GM12878 (cell line): ENCODE measurements at regions not wholly inside any gene's neighbourhood (a gene's known extent, or its start where the extent isn't known, plus 50 kb on each side); places are given as distances from the start of the nearest gene placed in this dataset.

Experiments
- ATAC-seq: fragments of 200-7000 bp; cut with Tn5 transposase; 3 replicates; pipeline ENCODE4 v1.9.1; 2020; ENCODE audit warnings: mild to moderate bottlenecking, moderate library complexity
- BruUV-seq: library from RNA; stranded (reverse); fragments of 400-500 nt; replicated peaks from 2 replicates; lab custom pipeline; 2021; lab: Mats Ljungman, UMichigan
- CTCF ChIA-PET: fragments of 300-600 bp; sonication (Branson Sonifier 250); formaldehyde crosslinking; extraction: SDS; loops from one replicate; lab custom pipeline; 2021; ENCODE audit warnings: inconsistent platforms; lab: Yijun Ruan, JAX
- POLR2A ChIA-PET: fragments of 350-600 bp; formaldehyde crosslinking; extraction: SDS; loops from one replicate; lab custom pipeline; 2021; ENCODE audit warnings: inconsistent platforms; lab: Charles Lee
- RAD21 ChIA-PET: fragments of 300-600 bp; sonication (Branson Sonifier 250); formaldehyde crosslinking; loops from one replicate; lab custom pipeline; 2023; ENCODE audit warnings: antibody characterized with exemption; ENCODE audit not compliant: unreplicated experiment; lab: Charles Lee
- SMC1A ChIA-PET: fragments of 300-600 bp; sonication (Branson Sonifier 250); formaldehyde crosslinking; loops from one replicate; lab custom pipeline; 2023; ENCODE audit not compliant: unreplicated experiment, uncharacterized antibody; lab: Charles Lee
- DNase-seq: peaks from one replicate; pipeline ENCODE4 v3.0.0-alpha.2; 2011; ENCODE audit warnings: low read depth, low spot score
- FAIRE-seq: peaks from 3 replicates; lab custom pipeline; 2011; peaks lifted over from hg19 to GRCh38; lab: Jason Lieb, UNC
- H2AFZ ChIP-seq: 2 replicates; pipeline ENCODE4 v1.6.0; 2011; ENCODE audit warnings: low read depth, low read length, control low read depth; ENCODE audit not compliant: control insufficient read depth
- H3K27ac ChIP-seq: 2 replicates; pipeline ENCODE4 v1.5.1; 2011; ENCODE audit warnings: control low read depth; ENCODE audit not compliant: control insufficient read depth, insufficient read depth
- H3K27me3 ChIP-seq, 2 experiments: replicated peaks in 1 of 2; 2 replicates each; pipeline versions ENCODE4 v1.6.0 to v1.6.1; 2011; ENCODE audit warnings: low read length in 1 of 2; ENCODE audit not compliant: control insufficient read depth in 2 of 2, insufficient read depth in 2 of 2
- H3K36me3 ChIP-seq, 2 experiments: 2 replicates each; pipeline ENCODE4 v1.5.1; 2011; ENCODE audit warnings: low read length in 1 of 2; ENCODE audit not compliant: control insufficient read depth in 2 of 2, insufficient read depth in 2 of 2
- H3K4me1 ChIP-seq: 2 replicates; pipeline ENCODE4 v1.6.1; 2011; ENCODE audit warnings: mild to moderate bottlenecking, low read length, moderate library complexity, mixed read lengths; ENCODE audit not compliant: control insufficient read depth, insufficient read depth
- H3K4me2 ChIP-seq: 2 replicates; pipeline ENCODE4 v1.6.0; 2011; ENCODE audit warnings: control low read depth; ENCODE audit not compliant: control insufficient read depth, insufficient read depth
- H3K4me3 ChIP-seq: fragments of 200-600 bp; sonication (generic); 2 replicates; pipeline ENCODE4 v1.5.1; 2016
- H3K79me2 ChIP-seq: 2 replicates; pipeline ENCODE4 v1.6.0; 2011; ENCODE audit warnings: low read length; ENCODE audit not compliant: control insufficient read depth, insufficient read depth
- H3K9ac ChIP-seq: 2 replicates; pipeline ENCODE4 v1.8.0; 2011; ENCODE audit warnings: low read length, control low read depth, mixed read lengths; ENCODE audit not compliant: control insufficient read depth, insufficient read depth
- H3K9me3 ChIP-seq: replicated peaks from 3 replicates; pipeline ENCODE4 v1.5.1; 2011; ENCODE audit warnings: mild to moderate bottlenecking, low read length; ENCODE audit not compliant: control insufficient read depth, insufficient read depth
- H4K20me1 ChIP-seq: 2 replicates; pipeline ENCODE4 v1.6.0; 2011; ENCODE audit not compliant: control insufficient read depth, insufficient read depth
- BHLHE40 ChIP-seq, 2 experiments: fragments of 450-650 bp in 1 of 2; IDR thresholded peaks; 2 replicates each; pipeline ENCODE4 v1.6.1; 2011 to 2017; ENCODE audit warnings: low read depth in 2 of 2, borderline replicate concordance in 1 of 2, improper control_type of control experiment in 1 of 2, low read length in 1 of 2, mild to moderate bottlenecking in 1 of 2
- CTCF ChIP-seq, 3 experiments: IDR thresholded peaks in 2 of 3; conservative IDR thresholded peaks in 1 of 3; 2 replicates each; pipeline ENCODE4 v1.5.1; 2011; ENCODE audit warnings: low read depth in 3 of 3, low read length in 3 of 3, mild to moderate bottlenecking in 3 of 3, control low read depth in 2 of 3, moderate library complexity in 2 of 3, inconsistent platforms in 1 of 3, mixed read lengths in 1 of 3; ENCODE audit not compliant: control insufficient read depth in 2 of 3, insufficient read depth in 1 of 3; ENCODE audit errors: extremely low read depth in 1 of 3
- HDAC2 ChIP-seq: fragments of 200-600 bp; sonication (generic); IDR thresholded peaks from 2 replicates; pipeline ENCODE4 v1.6.1; 2017
- MEF2A ChIP-seq: IDR thresholded peaks from 2 replicates; pipeline ENCODE4 v1.6.1; 2011; ENCODE audit warnings: low read depth, mild to moderate bottlenecking, low read length, moderate library complexity; ENCODE audit not compliant: insufficient read depth
- MTA2 ChIP-seq: fragments of 450-650 bp; IDR thresholded peaks from 2 replicates; pipeline ENCODE4 v1.6.1; 2016; ENCODE audit warnings: low read depth, mild to moderate bottlenecking, moderate library complexity
- PML ChIP-seq: IDR thresholded peaks from 2 replicates; pipeline ENCODE4 v1.6.1; 2012; ENCODE audit warnings: low read length, inconsistent platforms
- STAT1 ChIP-seq: fragments of 450-650 bp; conservative IDR thresholded peaks from 2 replicates; pipeline ENCODE4 v1.6.1; 2014; ENCODE audit warnings: antibody characterized with exemption, mild to moderate bottlenecking
- TBL1XR1 ChIP-seq: IDR thresholded peaks from 2 replicates; pipeline ENCODE4 v1.6.1; 2012; ENCODE audit warnings: low read depth, low read length, improper control_type of control experiment
- ZNF622 ChIP-seq: fragments of 450-650 bp; IDR thresholded peaks from 2 replicates; pipeline ENCODE4 v1.6.1; 2017; ENCODE audit warnings: mild to moderate bottlenecking, inconsistent platforms
- WGBS: methylation state at CpG from one replicate; pipeline ENCODE4 v1.1.6; 2016; ENCODE audit warnings: low lambda C conversion rate; ENCODE audit not compliant: insufficient replicate concordance, insufficient coverage; ENCODE audit errors: missing lambda C conversion rate; 5-methylcytosine and 5-hydroxymethylcytosine counted together
- in situ Hi-C: fragments of 300-500 bp; cut with MboI; formaldehyde crosslinking; loops from 9 replicates; pipeline ENCODE4 v1.14.3; 2018; ENCODE audit warnings: mixed read lengths
- intact Hi-C: fragments of 100-400 bp; cut with micrococcal nuclease; formaldehyde crosslinking; loops from one replicate; pipeline ENCODE4 v1.14.2; 2022; ENCODE audit not compliant: unreplicated experiment
- TF ChIP-seq, protein P1 (sequence below): IDR thresholded peaks from 2 replicates; pipeline ENCODE4 v1.6.1; 2011; ENCODE audit warnings: low read depth, mild to moderate bottlenecking, low read length, moderate library complexity, borderline replicate concordance; ENCODE audit errors: extremely low read depth
- TF ChIP-seq, protein P2 (sequence below): fragments of 450-650 bp; IDR thresholded peaks from 2 replicates; pipeline ENCODE4 v1.6.1; 2017; ENCODE audit warnings: low read depth, mild to moderate bottlenecking, moderate library complexity

GRCh38 chr16:54493594-54493993 lies 207.0 kb upstream of the IRX3 start (continued):
- TF ChIP-seq, protein P1, sequence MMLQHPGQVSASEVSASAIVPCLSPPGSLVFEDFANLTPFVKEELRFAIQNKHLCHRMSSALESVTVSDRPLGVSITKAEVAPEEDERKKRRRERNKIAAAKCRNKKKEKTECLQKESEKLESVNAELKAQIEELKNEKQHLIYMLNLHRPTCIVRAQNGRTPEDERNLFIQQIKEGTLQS, result no peak
- TF ChIP-seq MTA2, result no peak

- no peak for FAIRE-seq
These were observed 206.5 kb upstream of the IRX3 start for GRCh38 chr16:54493061-54493460.

DNA sequence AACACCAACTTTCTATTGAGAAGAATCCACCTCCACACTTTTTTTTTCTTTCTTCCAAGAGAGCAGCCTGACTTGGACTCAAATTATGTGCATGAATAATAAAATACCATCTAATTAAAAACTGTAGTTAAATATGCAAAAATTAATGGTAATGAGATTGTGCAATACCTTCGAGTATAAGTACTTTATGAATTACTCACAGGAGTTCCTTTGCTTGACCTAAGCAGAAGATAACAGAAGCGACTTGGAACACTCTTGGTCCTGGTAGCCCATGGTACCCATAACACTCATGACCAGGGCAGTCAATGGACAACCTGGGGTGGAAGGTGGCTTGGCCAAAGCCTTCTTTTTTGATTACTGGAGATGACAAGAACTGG lies 203.5 kb upstream of the IRX3 start:
- H3K27me3 ChIP-seq, result no peaks in the 10 kb centered on the region
- no peaks in the 10 kb centered on the region for H4K20me1 ChIP-seq
- H3K9ac ChIP-seq, result no peak overlapping the region
- H3K9me3 ChIP-seq, result no peaks in the 10 kb centered on the region
- CTCF ChIA-PET, result no interaction called here
- no peak overlapping the region for H3K27ac ChIP-seq
- no peak for FAIRE-seq
- H2AFZ ChIP-seq, result no peak overlapping the region
- no peak for DNase-seq
- H3K4me1 ChIP-seq, result no peaks in the 10 kb centered on the region
- H3K36me3 ChIP-seq, result no peaks in the 10 kb centered on the region
- BruUV-seq, result no TSS peak
- no peak for TF ChIP-seq PML
- no peak for TF ChIP-seq ZNF622
- TF ChIP-seq CTCF (IDR thresholded peaks at IDR 0.05 in 2 of 3, conservative IDR thresholded peaks at IDR 0.05 in 1 of 3; ENCODE audit: control insufficient read depth in 2 of 3, extremely low read depth in 1 of 3, insufficient read depth in 1 of 3, low read depth in 3 of 3, low read length in 3 of 3), result no peak
- TF ChIP-seq HDAC2, result no peak
- TF ChIP-seq, protein P2, sequence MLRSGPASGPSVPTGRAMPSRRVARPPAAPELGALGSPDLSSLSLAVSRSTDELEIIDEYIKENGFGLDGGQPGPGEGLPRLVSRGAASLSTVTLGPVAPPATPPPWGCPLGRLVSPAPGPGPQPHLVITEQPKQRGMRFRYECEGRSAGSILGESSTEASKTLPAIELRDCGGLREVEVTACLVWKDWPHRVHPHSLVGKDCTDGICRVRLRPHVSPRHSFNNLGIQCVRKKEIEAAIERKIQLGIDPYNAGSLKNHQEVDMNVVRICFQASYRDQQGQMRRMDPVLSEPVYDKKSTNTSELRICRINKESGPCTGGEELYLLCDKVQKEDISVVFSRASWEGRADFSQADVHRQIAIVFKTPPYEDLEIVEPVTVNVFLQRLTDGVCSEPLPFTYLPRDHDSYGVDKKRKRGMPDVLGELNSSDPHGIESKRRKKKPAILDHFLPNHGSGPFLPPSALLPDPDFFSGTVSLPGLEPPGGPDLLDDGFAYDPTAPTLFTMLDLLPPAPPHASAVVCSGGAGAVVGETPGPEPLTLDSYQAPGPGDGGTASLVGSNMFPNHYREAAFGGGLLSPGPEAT, result no peak
- no peak for TF ChIP-seq BHLHE40 (IDR thresholded peaks at IDR 0.05; ENCODE audit: borderline replicate concordance in 1 of 2, low read depth in 2 of 2, low read length in 1 of 2)
- no peak for TF ChIP-seq MEF2A
- TF ChIP-seq TBL1XR1, result no peak
- TF ChIP-seq, all 136 proteins: peak for 0
- ChIA-PET RAD21 (no interaction called here), SMC1A (no interaction called here), POLR2A (no interaction called here)
- intact Hi-C loops, result no loop called here
- WGBS, result 0% methylated on average over 2 of the region's 2 CpGs
- no peak for ATAC-seq
- in situ Hi-C loops, result no loop called here
- no peaks in the 10 kb centered on the region for H3K79me2 ChIP-seq
- H3K4me3 ChIP-seq, result no peak overlapping the region
- no peak overlapping the region for H3K4me2 ChIP-seq

More at GRCh38 chr16:54493061-54493460, 206.5 kb upstream of the IRX3 start:
- Histone ChIP-seq H3K4me1 (no peaks in the 10 kb centered on the region), H3K27ac (no peak overlapping the region), H3K36me3 (no peaks in the 10 kb centered on the region)
- DNase-seq (no peak), ATAC-seq (no peak)
- in situ Hi-C loops, result no loop called here
- CTCF ChIA-PET, result no interaction called here
- BruUV-seq, result no TSS peak
- 26% methylated on average over 2 of the region's 2 CpGs for WGBS
- TF ChIP-seq STAT1, result no peak
- TF ChIP-seq, all 136 proteins: peak for 0
- POLR2A ChIA-PET, result no interaction called here
- Histone ChIP-seq H2AFZ (no peak overlapping the region), H3K4me2 (no peak overlapping the region), H3K9me3 (no peaks in the 10 kb centered on the region), H3K9ac (no peak overlapping the region), H3K4me3 (no peak overlapping the region), H4K20me1 (no peaks in the 10 kb centered on the region), H3K27me3 (no peaks in the 10 kb centered on the region), H3K79me2 (no peaks in the 10 kb centered on the region)
- intact Hi-C loops, result no loop called here
- SMC1A ChIA-PET, result no interaction called here
- RAD21 ChIA-PET, result no interaction called here
